Panc1 (cell line): ENCODE measurements at regions not wholly inside any gene's neighbourhood (a gene's known extent, or its start where the extent isn't known, plus 50 kb on each side); places are given as distances from the start of the nearest gene placed in this dataset.

Experiments used
- ATAC-seq: fragments of 200-7000 bp; cut with Tn5 transposase; 2 replicates; pipeline ENCODE4 v1.9.1; 2020; ENCODE audit warnings: mild to moderate bottlenecking, moderate library complexity
- BruUV-seq: library from RNA; stranded (reverse); fragments of 400-500 nt; replicated peaks from 2 replicates; lab custom pipeline; 2021; lab: Mats Ljungman, UMichigan
- CTCF ChIA-PET: fragments of 300-600 bp; sonication (Branson Sonifier 250); formaldehyde crosslinking; loops from one replicate; lab custom pipeline; 2022; ENCODE audit warnings: antibody characterized with exemption; lab: Charles Lee
- POLR2A ChIA-PET: fragments of 300-600 bp; sonication (Branson Sonifier 250); formaldehyde crosslinking; loops from one replicate; lab custom pipeline; 2022; ENCODE audit warnings: antibody characterized with exemption; lab: Charles Lee
- DNase-seq: peaks from one replicate; pipeline ENCODE4 v3.0.0-alpha.2; 2010; ENCODE audit warnings: low read depth, low spot score
- H3K27ac ChIP-seq: 2 replicates; pipeline ENCODE4 v1.5.1; 2011; ENCODE audit warnings: mild to moderate bottlenecking, low read length, inconsistent platforms
- H3K27me3 ChIP-seq: fragments of 200-500 bp; sonication (Bioruptor generic); 2 replicates; pipeline ENCODE4 v1.6.0; 2014; ENCODE audit warnings: low read length, inconsistent platforms; ENCODE audit not compliant: control insufficient read depth, insufficient read depth
- H3K36me3 ChIP-seq: fragments of 200-500 bp; sonication (Bioruptor generic); 2 replicates; pipeline ENCODE4 v1.5.1; 2014; ENCODE audit warnings: inconsistent platforms, mild to moderate bottlenecking, low read length, moderate library complexity; ENCODE audit not compliant: control insufficient read depth, insufficient read depth
- H3K4me1 ChIP-seq: 2 replicates; pipeline ENCODE4 v1.5.1; 2011; ENCODE audit warnings: inconsistent platforms, mild to moderate bottlenecking, low read length, moderate library complexity; ENCODE audit not compliant: control insufficient read depth, insufficient read depth
- H3K4me3 ChIP-seq, 2 experiments: 2 replicates each; pipeline ENCODE4 v1.5.1; 2011 to 2012; ENCODE audit warnings: low read depth in 2 of 2, low read length in 2 of 2, mild to moderate bottlenecking in 2 of 2, inconsistent platforms in 1 of 2, moderate library complexity in 1 of 2
- H3K9me3 ChIP-seq: fragments of 200-500 bp; sonication (Bioruptor generic); 2 replicates; pipeline ENCODE4 v1.5.1; 2014; ENCODE audit warnings: low read depth, mild to moderate bottlenecking, inconsistent platforms, low read length, moderate library complexity; ENCODE audit not compliant: control insufficient read depth, insufficient read depth
- CTCF ChIP-seq: fragments of 450-650 bp; IDR thresholded peaks from 2 replicates; pipeline ENCODE4 v1.5.1; 2017; ENCODE audit warnings: mild to moderate bottlenecking
- POLR2AphosphoS5 ChIP-seq: IDR thresholded peaks from 2 replicates; pipeline ENCODE4 v1.6.1; 2012; ENCODE audit warnings: mild to moderate bottlenecking, low read depth, low read length, moderate library complexity
- REST ChIP-seq, 2 experiments: IDR thresholded peaks; 2 replicates each; pipeline ENCODE4 v1.6.1; 2011 to 2012; ENCODE audit warnings: low read depth in 2 of 2, control low read depth in 1 of 2, low read length in 1 of 2, mild to moderate bottlenecking in 1 of 2, moderate library complexity in 1 of 2; ENCODE audit not compliant: insufficient read depth in 1 of 2
- SIN3A ChIP-seq: IDR thresholded peaks from 2 replicates; pipeline ENCODE4 v1.6.1; 2012; ENCODE audit warnings: low read depth, mild to moderate bottlenecking, low read length, moderate library complexity, borderline replicate concordance; ENCODE audit not compliant: insufficient read depth
- TCF7L2 ChIP-seq: IDR thresholded peaks from 2 replicates; pipeline ENCODE4 v1.6.1; 2011; ENCODE audit warnings: mild to moderate bottlenecking, low read depth, low read length, inconsistent platforms
- in situ Hi-C: cut with HindIII; loops from 2 replicates; pipeline ENCODE4 v1.10.0; 2016; ENCODE audit warnings: low sequenced_read_pairs, low pct_unique_long_range_greater_than_20kb
- intact Hi-C: fragments of 100-400 bp; cut with micrococcal nuclease; formaldehyde crosslinking; loops from one replicate; pipeline ENCODE4 v1.10.0; 2022; ENCODE audit not compliant: unreplicated experiment

- H3K36me3 ChIP-seq = no peaks in the 10 kb centered on the region
- DNase-seq (no peak), ATAC-seq (no peak)
- H3K27ac ChIP-seq = no peak overlapping the region
- H3K9me3 ChIP-seq = no peaks in the 10 kb centered on the region
- intact Hi-C loops (no loop called here), in situ Hi-C loops (no loop called here)
- no peaks in the 10 kb centered on the region for H3K4me1 ChIP-seq
- BruUV-seq = no TSS peak
- no peaks in the 10 kb centered on the region; the same call in 1 of the 2 replicates for H3K27me3 ChIP-seq
- H3K4me3 ChIP-seq = no peak overlapping the region
- TF ChIP-seq REST (IDR thresholded peaks at IDR 0.05; ENCODE audit: insufficient read depth in 1 of 2, low read depth in 2 of 2, low read length in 1 of 2) = no peak
- no peak for TF ChIP-seq SIN3A
- no peak for TF ChIP-seq POLR2AphosphoS5
- no peak for TF ChIP-seq CTCF
- no peak for TF ChIP-seq TCF7L2
- CTCF ChIA-PET = no interaction called here
- POLR2A ChIA-PET = no interaction called here
Measured at GRCh38 chr12:130007771-130008170, 103.9 kb upstream of the TMEM132D start.

- H3K27me3 ChIP-seq = no peaks in the 10 kb centered on the region; the same call in 1 of the 2 replicates
- TF ChIP-seq CTCF (no peak), POLR2AphosphoS5 (no peak), REST (IDR thresholded peaks at IDR 0.05; ENCODE audit: insufficient read depth in 1 of 2, low read depth in 2 of 2, low read length in 1 of 2) (no peak), TCF7L2 (no peak), SIN3A (no peak)
- no peaks in the 10 kb centered on the region for H3K9me3 ChIP-seq
- BruUV-seq = no TSS peak
- ATAC-seq (no peak), DNase-seq (no peak)
- no peaks in the 10 kb centered on the region for H3K36me3 ChIP-seq
- in situ Hi-C loops = no loop called here
- intact Hi-C loops = no loop called here
- ChIA-PET CTCF (no interaction called here), POLR2A (no interaction called here)
- H3K4me1 ChIP-seq = no peaks in the 10 kb centered on the region
- no peak overlapping the region for H3K4me3 ChIP-seq
- no peak overlapping the region for H3K27ac ChIP-seq
Measured at GRCh38 chr12:130008241-130008640, 104.4 kb upstream of the TMEM132D start.
